HepG2 (cell line): ENCODE measurements at regions not wholly inside any gene's neighbourhood (a gene's known extent, or its start where the extent isn't known, plus 50 kb on each side); places are given as distances from the start of the nearest gene placed in this dataset.

Experiments used
- ATAC-seq: fragments of 200-7000 bp; cut with Tn5 transposase; 3 replicates; pipeline ENCODE4 v1.9.1; 2020; ENCODE audit warnings: mild to moderate bottlenecking, moderate library complexity
- BruUV-seq: library from RNA; stranded (reverse); fragments of 400-500 nt; replicated peaks from 2 replicates; lab custom pipeline; 2021; lab: Mats Ljungman, UMichigan
- CTCF ChIA-PET: fragments of 300-600 bp; formaldehyde crosslinking; extraction: SDS; loops from one replicate; lab custom pipeline; 2021; ENCODE audit warnings: low total read pairs, inconsistent platforms, low intra/inter-chr PET ratio; lab: Yijun Ruan, JAX
- POLR2A ChIA-PET: fragments of 350-600 bp; sonication (Branson Sonifier 250); formaldehyde crosslinking; loops from one replicate; lab custom pipeline; 2020; ENCODE audit warnings: antibody characterized with exemption, inconsistent platforms; lab: Yijun Ruan, JAX
- DNase-seq: peaks from one replicate; pipeline ENCODE4 v3.0.0-alpha.2; 2015; ENCODE audit warnings: low spot score
- FAIRE-seq: peaks from 3 replicates; lab custom pipeline; 2011; peaks lifted over from hg19 to GRCh38; lab: Jason Lieb, UNC
- H2AFZ ChIP-seq: one replicate; pipeline ENCODE4 v1.6.1; 2011; ENCODE audit warnings: low read length, inconsistent platforms
- H3K27ac ChIP-seq: fragments of 300-600 bp; 3 replicates; pipeline ENCODE4 v1.8.0; 2011; ENCODE audit warnings: mixed run types, mild to moderate bottlenecking, mixed read lengths, low read length, inconsistent platforms; ENCODE audit not compliant: insufficient read depth; ENCODE audit errors: extremely low read length
- H3K27me3 ChIP-seq, 2 experiments: fragments of 200-600 bp in 1 of 2; 2 replicates in 1 of 2; 3 replicates in 1 of 2; pipeline versions ENCODE4 v1.6.0 to v1.8.0; 2011; ENCODE audit warnings: low read length in 2 of 2, mild to moderate bottlenecking in 2 of 2, moderate library complexity in 2 of 2, inconsistent platforms in 1 of 2; ENCODE audit not compliant: insufficient read depth in 2 of 2, control insufficient read depth in 1 of 2
- H3K36me3 ChIP-seq, 2 experiments: fragments of 200-600 bp in 1 of 2; replicated peaks in 1 of 2; 2 replicates in 1 of 2; 3 replicates in 1 of 2; pipeline versions ENCODE4 v1.5.1 to v1.8.0; 2011; ENCODE audit warnings: low read length in 2 of 2, inconsistent platforms in 1 of 2; ENCODE audit not compliant: insufficient read depth in 2 of 2, control insufficient read depth in 1 of 2
- H3K4me1 ChIP-seq: 2 replicates; pipeline ENCODE4 v1.5.1; 2012; ENCODE audit warnings: low read length, inconsistent platforms; ENCODE audit not compliant: insufficient read depth
- H3K4me2 ChIP-seq: 2 replicates; pipeline ENCODE4 v1.6.0; 2011; ENCODE audit warnings: low read depth, low read length, inconsistent platforms
- H3K4me3 ChIP-seq, 3 experiments: fragments of 200-600 bp in 1 of 3; sonication (generic), shearing (Covaris generic) in 1 of 3; replicated peaks in 1 of 3; 2 replicates each; pipeline ENCODE4 v1.5.1; 2011 to 2016; ENCODE audit warnings: low read length in 3 of 3, inconsistent platforms in 2 of 3, low read depth in 2 of 3, mild to moderate bottlenecking in 2 of 3, control low read depth in 1 of 3, mixed read lengths in 1 of 3; ENCODE audit not compliant: insufficient read depth in 1 of 3
- H3K79me2 ChIP-seq: one replicate; pipeline ENCODE4 v1.6.1; 2011; ENCODE audit warnings: low read length, inconsistent platforms; ENCODE audit not compliant: insufficient read depth
- H3K9ac ChIP-seq: 2 replicates; pipeline ENCODE4 v1.6.0; 2011; ENCODE audit warnings: mild to moderate bottlenecking, low read depth, low read length, inconsistent platforms; ENCODE audit not compliant: insufficient read depth
- H3K9me3 ChIP-seq: 2 replicates; pipeline ENCODE4 v1.5.1; 2012; ENCODE audit warnings: mild to moderate bottlenecking, low read length
- H4K20me1 ChIP-seq: 2 replicates; pipeline ENCODE4 v1.6.0; 2011; ENCODE audit warnings: inconsistent platforms, mild to moderate bottlenecking, low read length, moderate library complexity; ENCODE audit not compliant: insufficient read depth
- CEBPB ChIP-seq: IDR thresholded peaks from 2 replicates; pipeline ENCODE4 v1.6.1; 2011; ENCODE audit warnings: low read depth, low read length, improper control_type of control experiment, borderline replicate concordance
- PRPF4 ChIP-seq: fragments of 200-400 bp; formaldehyde crosslinking; IDR thresholded peaks from 2 replicates; pipeline ENCODE4 v1.6.1; 2016; ENCODE audit warnings: low read length, low read depth; ENCODE audit not compliant: poor library complexity, severe bottlenecking
- ZNF543 ChIP-seq: sonication (generic); formaldehyde crosslinking; IDR thresholded peaks from 2 replicates; pipeline ENCODE4 v1.4.0; 2020; ENCODE audit warnings: mild to moderate bottlenecking, missing genetic modification reagents
- ZNF552 ChIP-seq: sonication (generic); formaldehyde crosslinking; IDR thresholded peaks from 2 replicates; pipeline ENCODE4 v1.9.0; 2022; ENCODE audit warnings: missing genetic modification reagents, mild to moderate bottlenecking, borderline replicate concordance
- ZNF577 ChIP-seq: sonication (generic); formaldehyde crosslinking; IDR thresholded peaks from 2 replicates; pipeline ENCODE4 v1.4.0; 2020; ENCODE audit warnings: mild to moderate bottlenecking, low read depth, missing genetic modification reagents, borderline replicate concordance
- ZNF878 ChIP-seq: sonication (generic); formaldehyde crosslinking; IDR thresholded peaks from 2 replicates; pipeline ENCODE4 v1.8.1; 2023; ENCODE audit warnings: mild to moderate bottlenecking, missing genetic modification reagents, moderate library complexity
- ZSCAN29 ChIP-seq: sonication (generic); formaldehyde crosslinking; conservative IDR thresholded peaks from 2 replicates; pipeline ENCODE4 v1.4.0; 2020; ENCODE audit warnings: mild to moderate bottlenecking, missing genetic modification reagents
- WGBS: methylation state at CpG from one replicate; pipeline ENCODE4 v1.1.6; 2017; ENCODE audit warnings: low lambda C conversion rate; 5-methylcytosine and 5-hydroxymethylcytosine counted together
- in situ Hi-C: cut with HindIII; loops from 2 replicates; pipeline ENCODE4 v1.10.0; 2017; ENCODE audit warnings: low pct_unique_long_range_greater_than_20kb; ENCODE audit not compliant: extremely low pct_ligation_motif_present
- intact Hi-C: fragments of 100-400 bp; cut with micrococcal nuclease; formaldehyde crosslinking; loops from one replicate; pipeline ENCODE4 v1.10.0; 2022; ENCODE audit not compliant: unreplicated experiment
- TF ChIP-seq, protein P1 (sequence below): sonication (generic); formaldehyde crosslinking; IDR thresholded peaks from 2 replicates; pipeline ENCODE4 v1.8.0; 2023; ENCODE audit warnings: mild to moderate bottlenecking, missing genetic modification reagents
- TF ChIP-seq, protein P2 (sequence below): sonication (generic); formaldehyde crosslinking; IDR thresholded peaks from 2 replicates; pipeline ENCODE4 v1.4.0; 2020; ENCODE audit warnings: missing genetic modification reagents
- TF ChIP-seq, protein P3 (sequence below): IDR thresholded peaks from 2 replicates; pipeline ENCODE4 v1.6.1; 2016; ENCODE audit warnings: missing compliant biosample characterization, missing genetic modification reagents, borderline replicate concordance
- TF ChIP-seq, protein P4 (sequence below): sonication (generic); formaldehyde crosslinking; IDR thresholded peaks from 2 replicates; pipeline ENCODE4 v1.8.1; 2023; ENCODE audit warnings: missing genetic modification reagents, mild to moderate bottlenecking, borderline replicate concordance
- TF ChIP-seq, protein P5 (sequence below): sonication (generic); formaldehyde crosslinking; IDR thresholded peaks from 2 replicates; pipeline ENCODE4 v1.8.0; 2022; ENCODE audit warnings: missing genetic modification reagents, mild to moderate bottlenecking, inconsistent platforms, borderline replicate concordance
- TF ChIP-seq, protein P6 (sequence below): sonication (generic); formaldehyde crosslinking; IDR thresholded peaks from 2 replicates; pipeline ENCODE4 v1.8.0; 2022; ENCODE audit warnings: mild to moderate bottlenecking, missing genetic modification reagents; ENCODE audit not compliant: insufficient replicate concordance

DNA sequence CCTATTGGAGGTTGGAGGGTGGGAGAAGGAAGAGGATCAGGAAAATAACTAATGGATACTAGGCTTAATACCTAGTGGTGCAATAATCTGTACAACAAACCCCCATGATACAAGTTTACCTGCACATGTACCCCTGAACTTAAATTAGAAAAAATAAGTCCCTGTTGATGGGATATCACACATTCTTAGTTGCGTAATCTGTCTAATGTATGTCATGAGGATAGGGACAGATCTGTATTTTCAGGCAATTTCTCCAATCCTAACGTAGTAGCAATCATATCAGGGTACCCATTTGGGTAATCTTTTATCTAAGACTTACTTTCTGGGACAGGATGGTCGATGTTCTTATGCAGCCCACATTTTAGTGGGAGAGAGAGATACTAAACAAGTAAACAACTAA lies 239.1 kb upstream of the AZI2 start:
- BruUV-seq, result no TSS peak
- no peak overlapping the region for H2AFZ ChIP-seq
- H3K9ac ChIP-seq, result no peak overlapping the region
- CTCF ChIA-PET, result no interaction called here
- no peak for ATAC-seq
- no peaks in the 10 kb centered on the region for H3K27me3 ChIP-seq
- intact Hi-C loops (no loop called here), in situ Hi-C loops (no loop called here)
- H3K36me3 ChIP-seq, result no peaks in the 10 kb centered on the region
- FAIRE-seq, result no peak
- DNase-seq, result no peak
- no peak overlapping the region for H3K4me3 ChIP-seq
- TF ChIP-seq CEBPB, result peak; percentile 59
- TF ChIP-seq ZNF878 (CRISPR knock-in tag), result no peak
- TF ChIP-seq, all 625 proteins: peak for 1
- POLR2A ChIA-PET, result no interaction called here
- Histone ChIP-seq H3K27ac (no peak overlapping the region), H3K4me2 (no peak overlapping the region), H3K79me2 (no peaks in the 10 kb centered on the region), H4K20me1 (no peaks in the 10 kb centered on the region), H3K4me1 (no peaks in the 10 kb centered on the region), H3K9me3 (no peaks in the 10 kb centered on the region)
- WGBS, result 30% methylated on average over 3 of the region's 3 CpGs

DNA sequence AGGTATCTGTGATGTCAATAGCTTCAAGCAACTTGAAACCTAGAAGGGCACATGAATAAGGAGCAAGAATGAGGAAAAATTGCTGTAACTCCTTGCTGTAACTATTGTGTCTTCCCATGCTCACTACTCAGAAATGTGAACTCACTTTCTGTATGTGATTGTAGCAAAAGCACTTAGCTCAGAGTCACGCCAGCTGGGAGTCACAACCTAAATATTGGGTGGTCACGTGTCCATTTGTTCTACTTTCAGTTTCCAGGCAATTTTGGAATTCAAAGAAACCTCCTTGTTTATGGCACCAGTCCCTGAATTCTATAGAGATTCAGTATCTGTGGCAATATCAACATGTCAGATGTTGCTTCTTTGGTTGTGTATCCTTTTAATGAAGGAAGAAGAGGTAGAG lies 241.6 kb upstream of the AZI2 start:
- in situ Hi-C loops (no loop called here), intact Hi-C loops (no loop called here)
- Histone ChIP-seq H4K20me1 (no peaks in the 10 kb centered on the region), H3K36me3 (no peaks in the 10 kb centered on the region), H3K4me3 (no peak overlapping the region), H3K4me2 (no peak overlapping the region), H3K27me3 (no peaks in the 10 kb centered on the region), H3K4me1 (no peaks in the 10 kb centered on the region), H2AFZ (no peak overlapping the region), H3K9ac (no peak overlapping the region), H3K27ac (no peak overlapping the region), H3K9me3 (no peaks in the 10 kb centered on the region), H3K79me2 (no peaks in the 10 kb centered on the region)
- TF ChIP-seq, protein P1, sequence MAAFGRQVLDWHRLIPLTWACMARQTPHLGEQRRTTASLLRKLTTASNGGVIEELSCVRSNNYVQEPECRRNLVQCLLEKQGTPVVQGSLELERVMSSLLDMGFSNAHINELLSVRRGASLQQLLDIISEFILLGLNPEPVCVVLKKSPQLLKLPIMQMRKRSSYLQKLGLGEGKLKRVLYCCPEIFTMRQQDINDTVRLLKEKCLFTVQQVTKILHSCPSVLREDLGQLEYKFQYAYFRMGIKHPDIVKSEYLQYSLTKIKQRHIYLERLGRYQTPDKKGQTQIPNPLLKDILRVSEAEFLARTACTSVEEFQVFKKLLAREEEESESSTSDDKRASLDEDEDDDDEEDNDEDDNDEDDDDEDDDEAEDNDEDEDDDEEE, result no peak
- TF ChIP-seq ZNF577 (no peak), PRPF4 (no peak), ZNF543 (CRISPR knock-in tag) (no peak), ZSCAN29 (CRISPR knock-in tag) (no peak), ZNF552 (CRISPR knock-in tag) (no peak)
- TF ChIP-seq, protein P2, sequence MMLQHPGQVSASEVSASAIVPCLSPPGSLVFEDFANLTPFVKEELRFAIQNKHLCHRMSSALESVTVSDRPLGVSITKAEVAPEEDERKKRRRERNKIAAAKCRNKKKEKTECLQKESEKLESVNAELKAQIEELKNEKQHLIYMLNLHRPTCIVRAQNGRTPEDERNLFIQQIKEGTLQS (CRISPR knock-in tag), result no peak
- TF ChIP-seq, protein P3, sequence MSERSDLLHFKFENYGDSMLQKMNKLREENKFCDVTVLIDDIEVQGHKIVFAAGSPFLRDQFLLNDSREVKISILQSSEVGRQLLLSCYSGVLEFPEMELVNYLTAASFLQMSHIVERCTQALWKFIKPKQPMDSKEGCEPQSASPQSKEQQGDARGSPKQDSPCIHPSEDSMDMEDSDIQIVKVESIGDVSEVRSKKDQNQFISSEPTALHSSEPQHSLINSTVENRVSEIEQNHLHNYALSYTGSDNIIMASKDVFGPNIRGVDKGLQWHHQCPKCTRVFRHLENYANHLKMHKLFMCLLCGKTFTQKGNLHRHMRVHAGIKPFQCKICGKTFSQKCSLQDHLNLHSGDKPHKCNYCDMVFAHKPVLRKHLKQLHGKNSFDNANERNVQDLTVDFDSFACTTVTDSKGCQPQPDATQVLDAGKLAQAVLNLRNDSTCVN (CRISPR knock-in tag), result no peak
- TF ChIP-seq, protein P4, sequence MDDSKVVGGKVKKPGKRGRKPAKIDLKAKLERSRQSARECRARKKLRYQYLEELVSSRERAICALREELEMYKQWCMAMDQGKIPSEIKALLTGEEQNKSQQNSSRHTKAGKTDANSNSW (CRISPR knock-in tag), result no peak
- TF ChIP-seq, protein P5, sequence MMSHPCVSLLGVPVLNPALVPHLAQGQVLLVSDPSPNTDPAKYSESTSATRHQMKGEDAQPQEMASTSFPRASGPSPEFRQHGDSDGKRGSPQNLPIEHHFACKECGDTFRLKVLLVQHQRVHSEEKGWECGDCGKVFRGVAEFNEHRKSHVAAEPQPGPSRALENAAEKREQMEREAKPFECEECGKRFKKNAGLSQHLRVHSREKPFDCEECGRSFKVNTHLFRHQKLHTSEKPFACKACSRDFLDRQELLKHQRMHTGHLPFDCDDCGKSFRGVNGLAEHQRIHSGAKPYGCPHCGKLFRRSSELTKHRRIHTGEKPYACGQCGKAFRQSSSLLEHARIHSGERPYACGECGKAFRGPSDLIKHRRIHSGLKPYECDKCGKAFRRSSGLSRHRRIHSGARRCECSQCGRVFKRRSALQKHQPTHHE (CRISPR knock-in tag), result no peak
- TF ChIP-seq, protein P6, sequence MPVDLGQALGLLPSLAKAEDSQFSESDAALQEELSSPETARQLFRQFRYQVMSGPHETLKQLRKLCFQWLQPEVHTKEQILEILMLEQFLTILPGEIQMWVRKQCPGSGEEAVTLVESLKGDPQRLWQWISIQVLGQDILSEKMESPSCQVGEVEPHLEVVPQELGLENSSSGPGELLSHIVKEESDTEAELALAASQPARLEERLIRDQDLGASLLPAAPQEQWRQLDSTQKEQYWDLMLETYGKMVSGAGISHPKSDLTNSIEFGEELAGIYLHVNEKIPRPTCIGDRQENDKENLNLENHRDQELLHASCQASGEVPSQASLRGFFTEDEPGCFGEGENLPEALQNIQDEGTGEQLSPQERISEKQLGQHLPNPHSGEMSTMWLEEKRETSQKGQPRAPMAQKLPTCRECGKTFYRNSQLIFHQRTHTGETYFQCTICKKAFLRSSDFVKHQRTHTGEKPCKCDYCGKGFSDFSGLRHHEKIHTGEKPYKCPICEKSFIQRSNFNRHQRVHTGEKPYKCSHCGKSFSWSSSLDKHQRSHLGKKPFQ (CRISPR knock-in tag), result no peak
- no peak for DNase-seq
- BruUV-seq, result no TSS peak
- 0% methylated on average over 2 of the region's 2 CpGs for WGBS
- POLR2A ChIA-PET, result no interaction called here
- FAIRE-seq, result no peak
- CTCF ChIA-PET, result no interaction called here
- no peak for ATAC-seq
